Calu3 (cell line): ENCODE measurements at regions not wholly inside any gene's neighbourhood (a gene's known extent, or its start where the extent isn't known, plus 50 kb on each side); places are given as distances from the start of the nearest gene placed in this dataset.

Experiments
- BruUV-seq: library from RNA; stranded (reverse); fragments of 400-500 nt; replicated peaks from 2 replicates; lab custom pipeline; 2021; lab: Mats Ljungman, UMichigan
- CTCF ChIA-PET: fragments of 300-600 bp; sonication (Branson Sonifier 250); formaldehyde crosslinking; loops from one replicate; lab custom pipeline; 2022; ENCODE audit warnings: antibody characterized with exemption; lab: Charles Lee
- DNase-seq: peaks from one replicate; pipeline ENCODE4 v3.0.0; 2022
- H3K27ac Mint-ChIP-seq: one replicate; pipeline ENCODE4 v1.8.0; 2022; ENCODE audit warnings: mixed read lengths; ENCODE audit not compliant: unreplicated experiment
- H3K27me3 Mint-ChIP-seq: one replicate; pipeline ENCODE4 v1.8.0; 2022; ENCODE audit warnings: mixed read lengths; ENCODE audit not compliant: unreplicated experiment
- H3K36me3 Mint-ChIP-seq: one replicate; pipeline ENCODE4 v1.8.0; 2022; ENCODE audit warnings: mild to moderate bottlenecking, moderate library complexity, mixed read lengths; ENCODE audit not compliant: insufficient read depth, unreplicated experiment
- H3K4me1 Mint-ChIP-seq: one replicate; pipeline ENCODE4 v1.8.0; 2022; ENCODE audit warnings: mild to moderate bottlenecking, low read depth, mixed read lengths; ENCODE audit not compliant: unreplicated experiment
- H3K4me3 Mint-ChIP-seq: one replicate; pipeline ENCODE4 v1.8.0; 2022; ENCODE audit warnings: mild to moderate bottlenecking, low read depth, moderate library complexity, mixed read lengths; ENCODE audit not compliant: unreplicated experiment
- H3K9me3 Mint-ChIP-seq: one replicate; pipeline ENCODE4 v1.8.0; 2022; ENCODE audit warnings: low read depth, mixed read lengths; ENCODE audit not compliant: unreplicated experiment
- CTCF ChIP-seq: fragments of 200-600 bp; IDR thresholded peaks from one replicate; pipeline ENCODE4 v1.8.0; 2022; ENCODE audit warnings: antibody characterized with exemption; ENCODE audit not compliant: unreplicated experiment
- intact Hi-C: fragments of 100-400 bp; cut with micrococcal nuclease; formaldehyde crosslinking; loops from one replicate; pipeline ENCODE4 v1.10.0; 2022; ENCODE audit not compliant: unreplicated experiment

GRCh38 chr20:60948224-60948623 is 303.8 kb upstream of the CDH4 start:
- H3K36me3 Mint-ChIP-seq: no peaks in the 10 kb centered on the region
- TF ChIP-seq CTCF: no peak
- no peak overlapping the region for H3K27ac Mint-ChIP-seq
- no peak overlapping the region for H3K4me3 Mint-ChIP-seq
- CTCF ChIA-PET: no interaction called here
- DNase-seq: no peak
- intact Hi-C loops: no loop called here
- BruUV-seq: no TSS peak
- peaks cover 11% of the 10 kb centered on the region for H3K9me3 Mint-ChIP-seq
- H3K27me3 Mint-ChIP-seq: no peaks in the 10 kb centered on the region
- H3K4me1 Mint-ChIP-seq: no peaks in the 10 kb centered on the region

- intact Hi-C loops: no loop called here
- BruUV-seq: no TSS peak
- peaks cover 8% of the 10 kb centered on the region for H3K9me3 Mint-ChIP-seq
- CTCF ChIA-PET: no interaction called here
- H3K27me3 Mint-ChIP-seq: no peaks in the 10 kb centered on the region
- no peaks in the 10 kb centered on the region for H3K4me1 Mint-ChIP-seq
- no peak for TF ChIP-seq CTCF
- no peak for DNase-seq
- H3K36me3 Mint-ChIP-seq: no peaks in the 10 kb centered on the region
- no peak overlapping the region for H3K4me3 Mint-ChIP-seq
- H3K27ac Mint-ChIP-seq: no peak overlapping the region
These were observed 301.5 kb upstream of the CDH4 start for GRCh38 chr20:60950561-60950960.

GRCh38 chr20:60950974-60951373 is 301.1 kb upstream of the CDH4 start:
- no peaks in the 10 kb centered on the region for H3K36me3 Mint-ChIP-seq
- intact Hi-C loops: no loop called here
- CTCF ChIA-PET: no interaction called here
- H3K9me3 Mint-ChIP-seq: peaks cover 8% of the 10 kb centered on the region
- no TSS peak for BruUV-seq
- H3K27me3 Mint-ChIP-seq: no peaks in the 10 kb centered on the region
- TF ChIP-seq CTCF: no peak
- H3K27ac Mint-ChIP-seq: no peak overlapping the region
- DNase-seq: no peak
- no peaks in the 10 kb centered on the region for H3K4me1 Mint-ChIP-seq
- no peak overlapping the region for H3K4me3 Mint-ChIP-seq

GRCh38 chr20:60952861-60953260 is 299.2 kb upstream of the CDH4 start:
- CTCF ChIA-PET: interaction anchor here (0.5 kb wide), 1 partner anchor 82 kb away, joined by 5 read pairs; no protein-coding TSS in a partner anchor
- no peak for TF ChIP-seq CTCF
- H3K4me3 Mint-ChIP-seq: no peak overlapping the region
- no peaks in the 10 kb centered on the region for H3K36me3 Mint-ChIP-seq
- H3K27ac Mint-ChIP-seq: no peak overlapping the region
- no peaks in the 10 kb centered on the region for H3K4me1 Mint-ChIP-seq
- intact Hi-C loops: no loop called here
- H3K27me3 Mint-ChIP-seq: no peaks in the 10 kb centered on the region
- BruUV-seq: no TSS peak
- peaks cover 8% of the 10 kb centered on the region for H3K9me3 Mint-ChIP-seq
- DNase-seq: no peak
